ENCODE measurements at regions not wholly inside any gene's neighbourhood (a gene's known extent, or its start where the extent isn't known, plus 50 kb on each side); places are given as distances from the start of the nearest gene placed in this dataset.
A peak's percentile ranks its signal among the peaks of the same experiment; 100 is the strongest.
"Not testable (repeated sequence)": the region's sequence is repeated elsewhere in the genome, so short reads cannot be mapped to it uniquely, and the experiment has no call there.

DNA sequence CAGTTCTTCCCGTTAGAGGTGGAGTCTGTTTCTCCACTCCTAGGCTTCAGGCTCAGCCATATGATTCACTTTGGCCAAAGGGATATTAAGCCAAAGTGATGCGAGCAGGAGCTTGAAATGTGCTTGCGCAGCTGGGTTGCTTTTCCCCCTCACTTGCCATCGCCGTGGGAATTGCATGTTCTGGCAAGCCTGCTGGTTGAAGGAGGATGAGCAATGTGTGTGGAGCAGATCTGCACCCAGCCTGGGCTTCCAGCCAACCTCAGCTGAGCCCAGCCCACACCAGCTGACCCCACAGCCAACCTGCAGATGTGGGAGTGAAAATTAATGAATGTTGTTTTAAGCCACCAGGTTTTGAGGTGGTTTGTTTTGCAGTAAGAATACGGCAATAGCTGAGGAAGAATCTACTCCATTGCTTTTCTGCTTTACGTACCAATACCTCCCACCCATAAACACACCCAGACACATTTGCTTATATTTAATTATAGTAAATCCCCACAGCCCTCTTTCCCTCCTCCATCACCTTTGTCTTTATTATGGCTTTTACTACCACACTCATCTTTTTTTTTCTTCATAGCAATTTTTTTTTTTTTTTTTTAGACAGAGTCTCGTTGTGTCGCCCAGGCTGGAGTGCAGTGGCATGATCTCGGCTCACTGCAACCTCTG lies 132.8 kb upstream of the FUNDC1 start:
- TF ChIP-seq, protein P1, sequence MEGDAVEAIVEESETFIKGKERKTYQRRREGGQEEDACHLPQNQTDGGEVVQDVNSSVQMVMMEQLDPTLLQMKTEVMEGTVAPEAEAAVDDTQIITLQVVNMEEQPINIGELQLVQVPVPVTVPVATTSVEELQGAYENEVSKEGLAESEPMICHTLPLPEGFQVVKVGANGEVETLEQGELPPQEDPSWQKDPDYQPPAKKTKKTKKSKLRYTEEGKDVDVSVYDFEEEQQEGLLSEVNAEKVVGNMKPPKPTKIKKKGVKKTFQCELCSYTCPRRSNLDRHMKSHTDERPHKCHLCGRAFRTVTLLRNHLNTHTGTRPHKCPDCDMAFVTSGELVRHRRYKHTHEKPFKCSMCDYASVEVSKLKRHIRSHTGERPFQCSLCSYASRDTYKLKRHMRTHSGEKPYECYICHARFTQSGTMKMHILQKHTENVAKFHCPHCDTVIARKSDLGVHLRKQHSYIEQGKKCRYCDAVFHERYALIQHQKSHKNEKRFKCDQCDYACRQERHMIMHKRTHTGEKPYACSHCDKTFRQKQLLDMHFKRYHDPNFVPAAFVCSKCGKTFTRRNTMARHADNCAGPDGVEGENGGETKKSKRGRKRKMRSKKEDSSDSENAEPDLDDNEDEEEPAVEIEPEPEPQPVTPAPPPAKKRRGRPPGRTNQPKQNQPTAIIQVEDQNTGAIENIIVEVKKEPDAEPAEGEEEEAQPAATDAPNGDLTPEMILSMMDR (conservative IDR thresholded peaks at IDR 0.05; ENCODE audit: low read depth, low read length) = no peak
- no peak overlapping the region for H3K4me3 ChIP-seq (ENCODE audit: low read depth, low read length)
- DNase-seq (ENCODE audit: low read depth) = peak; percentile 65

DNA sequence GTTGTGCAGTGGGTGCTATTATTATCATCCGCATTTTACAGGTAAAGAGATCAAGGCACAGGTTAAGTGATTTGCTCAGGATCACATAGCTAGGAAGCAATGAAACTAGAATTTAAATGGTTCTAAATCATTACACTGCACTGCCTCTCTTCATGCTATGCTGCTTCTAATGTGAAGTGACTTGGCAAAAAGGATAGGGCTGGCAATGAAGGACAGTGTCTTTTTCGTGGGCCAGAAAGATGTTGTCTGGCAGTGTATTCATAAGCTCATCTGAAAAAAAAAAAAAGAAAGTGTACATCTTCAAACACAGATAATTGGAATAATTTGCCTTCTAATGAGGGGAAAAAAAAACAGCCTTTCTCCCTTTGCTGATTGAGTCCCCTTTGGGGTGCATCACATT lies 132.2 kb upstream of the FUNDC1 start:
- DNase-seq (ENCODE audit: low read depth) = no peak
- TF ChIP-seq, protein P1 (conservative IDR thresholded peaks at IDR 0.05; ENCODE audit: low read depth, low read length) = no peak
- H3K4me3 ChIP-seq (ENCODE audit: low read depth, low read length) = no peak overlapping the region

DNA sequence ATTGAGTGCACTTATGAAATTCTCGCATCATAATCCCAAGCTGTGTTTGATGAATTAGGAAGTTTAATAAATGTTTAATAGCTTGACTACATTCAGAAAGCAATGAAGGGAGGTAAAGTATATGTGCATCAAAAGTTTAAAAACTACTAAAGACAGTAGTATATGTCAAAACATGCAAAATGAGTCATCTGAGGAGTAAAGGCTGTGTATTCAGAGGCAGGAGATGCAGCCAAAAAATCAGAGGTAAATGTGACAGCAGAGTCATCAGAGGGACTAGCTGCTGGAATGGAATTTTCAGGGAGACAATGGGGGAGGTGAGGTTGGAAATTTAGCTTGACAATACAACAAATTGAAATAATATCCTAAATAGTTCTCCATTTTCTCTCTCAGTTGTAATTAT lies 127.0 kb upstream of the FUNDC1 start:
- DNase-seq (ENCODE audit: low read depth) = no peak
- no peak overlapping the region for H3K4me3 ChIP-seq (ENCODE audit: low read depth, low read length)
- TF ChIP-seq, protein P1 (conservative IDR thresholded peaks at IDR 0.05; ENCODE audit: low read depth, low read length) = no peak

DNA sequence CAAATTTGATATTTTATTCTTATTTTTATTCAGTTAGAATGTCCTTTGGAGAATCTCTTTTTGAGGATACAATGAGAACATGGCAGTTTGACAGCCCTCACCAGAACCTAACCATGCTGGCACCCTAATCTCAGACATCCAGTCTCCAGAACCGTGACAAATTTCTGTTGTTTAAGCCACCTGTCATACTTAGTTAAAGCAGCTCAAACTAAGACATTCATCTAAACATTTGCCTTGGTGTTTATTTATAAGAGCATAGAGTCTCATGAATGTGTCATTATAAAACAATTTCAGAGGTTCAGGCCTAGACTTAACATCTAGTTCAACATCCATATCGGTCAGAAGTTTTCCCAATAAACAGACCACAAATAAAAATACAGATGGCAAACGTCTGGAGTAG lies 125.1 kb upstream of the FUNDC1 start:
- TF ChIP-seq, protein P1 (conservative IDR thresholded peaks at IDR 0.05; ENCODE audit: low read depth, low read length) = no peak
- DNase-seq (ENCODE audit: low read depth) = no peak

DNA sequence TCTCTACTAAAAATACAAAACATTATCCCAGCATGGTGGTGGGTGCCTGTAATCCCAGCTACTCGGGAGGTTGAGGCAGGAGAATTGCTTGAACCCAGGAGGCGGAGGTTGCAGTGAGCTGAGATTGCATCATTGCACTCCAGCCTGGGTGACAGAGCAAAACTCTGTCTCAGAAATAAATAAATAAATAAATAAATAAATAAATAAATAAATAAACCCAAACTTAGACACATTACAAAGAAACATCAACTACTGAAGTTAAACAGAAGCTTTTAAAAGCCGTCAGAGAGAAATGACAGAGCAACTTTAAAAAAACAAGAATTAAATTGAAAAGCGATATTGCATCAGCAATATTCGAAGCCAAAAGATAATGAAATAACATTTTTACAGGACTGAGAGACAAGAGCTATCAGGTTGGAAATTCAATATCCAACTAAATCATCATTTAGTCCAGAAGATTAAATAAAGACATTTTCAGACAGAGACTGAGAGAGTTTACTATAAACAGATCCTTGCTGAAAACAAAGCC lies 115.1 kb upstream of the FUNDC1 start:
- not testable (repeated sequence) for H3K4me3 ChIP-seq (ENCODE audit: low read depth, low read length); DNase-seq (ENCODE audit: low read depth)

More for the DNA sequence above, 125.1 kb upstream of the FUNDC1 start:
- no peak overlapping the region for H3K4me3 ChIP-seq (ENCODE audit: low read depth, low read length)

DNA sequence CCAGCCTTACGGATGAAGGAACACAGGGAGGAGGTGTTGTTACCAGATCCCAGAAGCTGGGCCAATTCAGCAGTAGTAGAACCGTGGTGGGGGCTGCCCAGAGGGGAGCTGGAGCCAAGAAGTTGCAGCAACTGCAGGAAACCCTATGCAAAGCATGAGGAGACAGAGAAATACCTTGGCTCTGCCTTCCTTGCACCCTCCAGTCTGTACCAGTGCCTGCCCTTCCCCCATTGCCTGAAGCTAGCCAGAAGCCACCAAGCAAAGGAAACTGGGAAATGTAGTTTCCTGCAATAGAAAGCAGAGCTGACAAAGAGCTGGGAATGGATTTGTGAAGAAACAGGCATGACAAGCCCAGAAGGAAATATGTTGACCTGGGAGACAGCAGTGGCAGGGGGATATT lies 108.7 kb upstream of the FUNDC1 start:
- no peak for DNase-seq (ENCODE audit: low read depth)
- TF ChIP-seq, protein P1 (conservative IDR thresholded peaks at IDR 0.05; ENCODE audit: low read depth, low read length) = no peak
- H3K4me3 ChIP-seq (ENCODE audit: low read depth, low read length) = no peak overlapping the region

DNA sequence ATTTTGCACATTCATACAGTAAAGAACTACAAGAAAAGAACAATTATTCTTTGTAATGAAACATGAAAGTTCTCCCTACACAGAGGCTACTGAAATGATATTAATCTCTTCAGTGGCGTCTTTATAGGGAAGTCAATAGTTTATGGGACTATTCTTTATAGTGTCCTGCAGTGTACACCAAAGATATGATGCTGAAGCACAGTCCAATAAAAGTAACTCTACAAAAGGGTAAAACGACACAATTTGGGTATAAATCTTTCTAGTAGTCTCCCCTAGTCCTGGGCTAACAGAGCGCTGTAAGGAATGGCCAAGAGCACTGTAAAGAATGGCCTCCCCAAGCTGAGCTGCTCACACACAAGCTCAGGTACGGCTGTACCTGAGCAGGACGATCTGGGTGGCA lies 101.1 kb upstream of the FUNDC1 start:
- TF ChIP-seq, protein P1 (conservative IDR thresholded peaks at IDR 0.05; ENCODE audit: low read depth, low read length) = no peak
- DNase-seq (ENCODE audit: low read depth) = no peak
- no peak overlapping the region for H3K4me3 ChIP-seq (ENCODE audit: low read depth, low read length)
